22Rv1 (cell line): ENCODE measurements at regions not wholly inside any gene's neighbourhood (a gene's known extent, or its start where the extent isn't known, plus 50 kb on each side); places are given as distances from the start of the nearest gene placed in this dataset.

Experiments used
- CTCF ChIP-seq: fragments of 450-650 bp; IDR thresholded peaks from 2 replicates; pipeline ENCODE4 v1.5.1; 2017; ENCODE audit warnings: mild to moderate bottlenecking
- ZFX ChIP-seq: fragments of 450-650 bp; IDR thresholded peaks from 2 replicates; pipeline ENCODE4 v1.6.1; 2017; ENCODE audit warnings: antibody characterized with exemption, borderline replicate concordance

DNA sequence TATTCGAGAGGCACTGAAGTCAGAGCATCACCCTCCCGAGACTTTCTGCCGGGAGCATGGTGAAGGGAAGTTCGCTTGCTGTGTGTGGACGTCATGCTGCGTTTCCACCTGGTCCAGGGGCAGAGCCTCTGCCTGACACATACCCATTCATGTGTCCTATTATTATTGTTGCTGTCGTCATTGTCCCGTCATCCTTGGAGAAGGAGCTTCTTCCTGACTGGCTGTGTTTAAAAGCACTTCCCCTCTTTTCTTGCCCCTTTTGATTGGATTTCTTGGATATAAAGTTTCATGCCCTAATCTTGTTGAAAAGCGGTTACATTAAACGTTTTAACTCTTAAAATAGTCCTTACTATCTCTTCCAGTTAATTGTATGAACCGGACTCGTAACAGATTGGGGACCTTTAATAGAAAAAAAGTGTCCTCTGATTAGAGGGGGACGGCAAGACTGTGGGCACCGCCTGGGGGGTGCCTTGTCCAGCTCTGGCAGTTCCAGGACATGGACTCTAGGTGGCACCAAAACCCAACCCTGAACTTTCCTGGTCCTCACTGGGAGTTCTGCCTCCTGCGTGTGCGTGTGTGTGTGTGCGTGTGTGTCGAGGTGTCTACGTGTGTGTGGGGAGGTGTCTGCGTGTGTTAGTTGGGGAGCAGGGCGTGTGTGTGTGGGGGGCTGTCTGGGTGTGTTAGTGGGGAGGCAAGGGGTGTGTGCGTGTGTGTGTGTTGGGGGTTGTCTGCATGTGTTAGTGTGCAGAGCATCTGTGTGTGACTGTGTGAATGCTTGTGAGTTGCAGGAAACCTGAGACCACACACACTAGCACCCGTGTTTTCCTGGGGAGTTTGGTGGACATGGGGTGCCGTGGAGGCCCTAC is 133.3 kb upstream of the CIBAR2 start:
- TF ChIP-seq CTCF = peak; percentile 90
- no peak for TF ChIP-seq ZFX
